ENCODE measurements at regions not wholly inside any gene's neighbourhood (a gene's known extent, or its start where the extent isn't known, plus 50 kb on each side); places are given as distances from the start of the nearest gene placed in this dataset.

DNA sequence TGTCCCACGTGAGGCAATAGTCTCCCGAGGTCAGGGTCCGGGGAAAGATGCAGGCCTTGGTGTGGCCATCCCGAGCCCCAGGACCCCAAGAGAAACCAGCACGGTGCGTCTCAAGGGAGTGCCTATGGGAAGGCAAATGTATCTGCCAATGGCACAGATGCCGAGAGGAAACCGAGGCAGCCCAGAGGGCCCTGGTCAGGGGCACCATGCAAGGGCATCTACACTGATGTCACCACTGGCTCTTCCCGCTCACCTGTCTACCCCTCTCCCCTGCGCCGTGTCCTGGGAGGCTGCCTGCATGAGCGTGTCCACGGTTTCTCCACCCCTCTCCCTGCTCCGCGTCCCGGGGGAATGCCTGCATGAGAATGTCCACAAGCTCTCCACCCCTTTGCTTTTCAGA, 1318.8 kb downstream of the TBC1D22A start:
- Histone ChIP-seq H3K4me3 (ENCODE audit: low read length) (no peak overlapping the region), H3K27ac (ENCODE audit: low read depth, low read length) (no peak overlapping the region)

DNA sequence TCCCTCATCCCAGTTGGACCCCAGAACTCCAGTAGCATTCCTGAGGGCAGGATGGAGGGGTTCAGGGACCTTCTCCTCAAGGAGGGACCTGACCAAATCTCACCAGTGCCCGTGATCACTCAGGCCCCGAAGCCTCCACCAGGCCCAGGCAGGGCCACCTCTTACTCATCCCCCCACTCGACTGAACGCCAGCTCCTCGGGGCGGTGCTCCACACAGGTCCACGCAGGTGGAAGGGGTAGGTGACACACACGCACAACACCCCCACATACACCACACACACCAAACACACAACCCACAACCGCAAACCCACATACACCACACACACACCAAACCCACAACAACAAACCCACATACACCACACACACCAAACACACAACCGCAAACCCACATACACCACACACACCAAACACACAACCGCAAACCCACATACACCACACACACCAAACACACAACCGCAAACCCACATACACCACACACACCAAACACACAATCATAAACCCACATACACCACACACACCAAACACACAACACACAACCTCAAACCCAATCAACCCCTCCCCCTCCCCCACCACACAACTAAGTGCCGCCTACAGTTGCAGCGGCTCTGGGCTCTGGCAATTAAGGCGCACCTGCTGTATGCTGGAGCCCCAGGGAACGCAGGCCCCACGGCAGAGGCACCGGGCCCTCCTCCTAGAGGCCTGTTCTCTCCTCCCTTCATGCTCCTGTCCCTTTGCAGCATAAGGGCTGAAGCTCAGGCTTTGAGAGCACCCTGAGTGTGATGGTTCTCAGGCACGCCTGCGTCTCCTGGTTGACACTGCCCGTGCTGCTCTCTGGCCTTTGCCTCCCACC, 1318.1 kb downstream of the TBC1D22A start:
- Histone ChIP-seq H3K9ac (ENCODE audit: low read length) (no peak overlapping the region), H3K4me3 (ENCODE audit: low read length) (no peak overlapping the region), H3K27ac (ENCODE audit: low read depth, low read length) (no peak overlapping the region), H3K36me3 (ENCODE audit: control insufficient read depth, insufficient read depth, low read length) (no peaks in the 10 kb centered on the region), H3K27me3 (ENCODE audit: control insufficient read depth, insufficient read depth, low read length) (no peaks in the 10 kb centered on the region), H3K4me1 (ENCODE audit: control insufficient read depth, insufficient read depth, low read length) (no peaks in the 10 kb centered on the region)

More for the DNA sequence above, 1318.8 kb downstream of the TBC1D22A start:
- Histone ChIP-seq H3K9ac (ENCODE audit: low read length) (no peak overlapping the region), H3K4me1 (ENCODE audit: control insufficient read depth, insufficient read depth, low read length) (no peaks in the 10 kb centered on the region), H3K36me3 (ENCODE audit: control insufficient read depth, insufficient read depth, low read length) (no peaks in the 10 kb centered on the region), H3K27me3 (ENCODE audit: control insufficient read depth, insufficient read depth, low read length) (no peaks in the 10 kb centered on the region)

DNA sequence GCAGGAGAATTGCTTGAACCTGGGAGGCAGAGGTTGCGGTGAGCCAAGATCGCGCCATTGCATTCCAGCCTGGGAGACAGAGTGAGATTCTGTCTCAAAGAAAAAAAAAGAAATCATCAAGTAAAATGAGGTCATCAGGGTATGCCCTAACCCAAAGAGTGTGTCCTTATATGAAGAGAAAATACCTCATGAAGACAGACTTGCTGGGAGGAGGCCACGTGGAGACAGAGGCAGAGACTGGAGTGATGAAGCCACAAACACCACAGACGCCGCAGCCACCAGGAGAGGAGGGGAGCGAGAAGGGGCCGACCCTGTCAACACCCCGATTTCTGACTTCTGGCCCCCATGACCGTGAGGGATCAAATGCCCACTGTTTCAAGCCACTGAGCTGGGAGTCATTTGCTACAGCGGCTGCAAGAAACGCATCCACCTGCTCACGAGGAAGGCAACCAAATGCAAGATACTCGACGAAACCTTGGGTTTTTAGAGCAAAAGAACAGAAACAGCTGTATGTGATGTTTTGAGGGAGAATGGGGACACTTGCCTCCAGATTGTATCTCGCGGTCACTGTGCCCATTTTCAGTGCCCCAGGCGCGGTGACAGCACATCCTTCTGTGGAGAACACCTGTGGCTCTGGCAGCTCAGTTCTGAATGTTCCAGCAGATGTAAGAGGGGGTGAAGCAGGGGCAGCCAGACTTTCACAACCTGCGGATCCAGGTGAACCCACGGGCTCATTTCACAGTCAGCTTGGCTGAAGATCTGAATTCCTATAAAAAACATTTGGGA, 1317.2 kb downstream of the TBC1D22A start:
- Histone ChIP-seq H3K4me3 (ENCODE audit: low read length) (no peak overlapping the region), H3K36me3 (ENCODE audit: control insufficient read depth, insufficient read depth, low read length) (no peaks in the 10 kb centered on the region), H3K4me1 (ENCODE audit: control insufficient read depth, insufficient read depth, low read length) (no peaks in the 10 kb centered on the region), H3K9ac (ENCODE audit: low read length) (no peak overlapping the region), H3K27me3 (ENCODE audit: control insufficient read depth, insufficient read depth, low read length) (no peaks in the 10 kb centered on the region), H3K27ac (ENCODE audit: low read depth, low read length) (no peak overlapping the region)

DNA sequence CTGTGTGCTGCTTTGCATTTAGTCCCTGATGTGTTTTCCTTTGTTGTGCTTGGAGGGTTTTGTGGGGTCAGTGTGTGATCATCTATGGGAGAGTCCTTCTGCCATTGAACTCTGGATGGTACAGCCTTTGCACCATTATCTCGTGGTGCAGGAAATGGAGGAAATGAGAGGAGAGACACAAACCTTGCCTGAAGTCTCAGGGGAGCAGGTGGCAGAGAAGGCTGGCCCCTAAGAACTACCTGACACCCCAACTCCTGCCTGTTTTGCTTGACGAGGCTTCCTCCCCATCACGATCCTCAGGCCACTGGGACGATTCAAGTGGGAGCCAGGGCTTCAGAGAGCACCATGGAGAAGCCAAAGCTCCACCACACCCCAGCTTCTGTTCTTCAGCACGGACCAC, 1316.4 kb downstream of the TBC1D22A start:
- H3K27me3 ChIP-seq (ENCODE audit: control insufficient read depth, insufficient read depth, low read length), result no peaks in the 10 kb centered on the region
- no peaks in the 10 kb centered on the region for H3K36me3 ChIP-seq (ENCODE audit: control insufficient read depth, insufficient read depth, low read length)
- no peak overlapping the region for H3K27ac ChIP-seq (ENCODE audit: low read depth, low read length)
- H3K4me3 ChIP-seq (ENCODE audit: low read length), result no peak overlapping the region
- no peaks in the 10 kb centered on the region for H3K4me1 ChIP-seq (ENCODE audit: control insufficient read depth, insufficient read depth, low read length)
- H3K9ac ChIP-seq (ENCODE audit: low read length), result no peak overlapping the region

DNA sequence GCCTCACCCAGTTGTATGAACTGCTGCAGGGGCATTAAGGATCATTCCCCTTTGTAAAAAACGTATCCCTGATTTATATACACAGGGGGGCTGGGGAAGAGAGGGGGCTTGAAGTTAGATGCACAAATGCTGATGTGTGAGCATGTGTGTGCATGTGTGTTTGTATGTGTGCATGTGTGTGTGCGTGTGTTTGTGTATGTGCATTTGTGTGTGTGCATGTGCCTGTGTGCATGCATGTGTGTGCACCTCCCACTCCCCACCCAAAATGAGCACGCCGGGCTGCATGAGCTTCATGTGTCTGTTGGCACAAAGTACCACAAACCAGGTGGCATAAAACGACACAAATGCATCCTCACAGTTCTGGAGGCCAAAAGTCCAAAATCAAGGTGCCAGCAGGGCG, 1315.2 kb downstream of the TBC1D22A start:
- H3K9ac ChIP-seq (ENCODE audit: low read length), result no peak overlapping the region
- no peaks in the 10 kb centered on the region for H3K36me3 ChIP-seq (ENCODE audit: control insufficient read depth, insufficient read depth, low read length)
- H3K27ac ChIP-seq (ENCODE audit: low read depth, low read length), result no peak overlapping the region
- no peaks in the 10 kb centered on the region for H3K27me3 ChIP-seq (ENCODE audit: control insufficient read depth, insufficient read depth, low read length)
- H3K4me3 ChIP-seq (ENCODE audit: low read length), result no peak overlapping the region
- no peaks in the 10 kb centered on the region for H3K4me1 ChIP-seq (ENCODE audit: control insufficient read depth, insufficient read depth, low read length)

DNA sequence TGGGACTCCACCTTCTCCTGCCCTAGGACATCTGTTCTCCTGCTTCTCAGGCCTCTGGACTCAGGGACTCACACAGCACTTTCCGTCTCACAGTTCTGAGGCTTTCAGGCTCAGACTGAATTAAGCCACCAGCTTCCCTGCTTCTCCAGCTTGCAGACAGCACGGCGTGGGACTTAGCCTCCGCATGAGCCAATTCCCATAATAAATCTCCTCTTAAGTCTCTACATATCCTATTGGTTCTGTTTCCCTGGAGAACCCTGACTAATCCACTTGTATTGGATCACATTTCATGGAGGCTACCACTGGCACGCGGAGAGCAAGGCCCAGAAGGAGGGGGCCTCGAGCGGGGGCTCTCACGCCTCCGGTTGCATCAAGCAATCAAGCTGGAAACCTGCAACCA, 1313.6 kb downstream of the TBC1D22A start:
- Histone ChIP-seq H3K4me3 (ENCODE audit: low read length) (no peak overlapping the region), H3K9ac (ENCODE audit: low read length) (no peak overlapping the region), H3K27me3 (ENCODE audit: control insufficient read depth, insufficient read depth, low read length) (no peaks in the 10 kb centered on the region), H3K4me1 (ENCODE audit: control insufficient read depth, insufficient read depth, low read length) (no peaks in the 10 kb centered on the region), H3K27ac (ENCODE audit: low read depth, low read length) (no peak overlapping the region), H3K36me3 (ENCODE audit: control insufficient read depth, insufficient read depth, low read length) (no peaks in the 10 kb centered on the region)

DNA sequence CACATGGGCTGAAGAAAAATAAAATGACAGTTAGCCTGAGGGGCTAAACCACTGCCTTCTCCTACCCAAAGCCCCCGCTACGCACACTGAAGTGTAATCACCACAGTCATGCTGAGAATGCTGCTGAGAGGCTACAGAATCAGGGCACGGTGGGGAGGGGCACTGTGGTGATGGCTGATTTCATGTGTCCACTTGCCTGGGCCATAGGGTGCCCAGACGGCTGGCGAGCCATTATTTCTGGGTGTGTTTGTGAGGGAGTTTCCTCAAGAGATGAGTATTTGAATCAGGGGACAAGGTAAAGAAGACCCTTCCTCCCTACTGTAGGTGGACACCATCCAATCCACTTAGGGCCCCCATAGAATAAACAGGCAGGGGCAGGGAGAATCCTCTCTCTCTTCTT, 1313.2 kb downstream of the TBC1D22A start:
- Histone ChIP-seq H3K4me3 (ENCODE audit: low read length) (no peak overlapping the region), H3K27me3 (ENCODE audit: control insufficient read depth, insufficient read depth, low read length) (no peaks in the 10 kb centered on the region), H3K4me1 (ENCODE audit: control insufficient read depth, insufficient read depth, low read length) (no peaks in the 10 kb centered on the region), H3K27ac (ENCODE audit: low read depth, low read length) (no peak overlapping the region), H3K36me3 (ENCODE audit: control insufficient read depth, insufficient read depth, low read length) (no peaks in the 10 kb centered on the region), H3K9ac (ENCODE audit: low read length) (no peak overlapping the region)

DNA sequence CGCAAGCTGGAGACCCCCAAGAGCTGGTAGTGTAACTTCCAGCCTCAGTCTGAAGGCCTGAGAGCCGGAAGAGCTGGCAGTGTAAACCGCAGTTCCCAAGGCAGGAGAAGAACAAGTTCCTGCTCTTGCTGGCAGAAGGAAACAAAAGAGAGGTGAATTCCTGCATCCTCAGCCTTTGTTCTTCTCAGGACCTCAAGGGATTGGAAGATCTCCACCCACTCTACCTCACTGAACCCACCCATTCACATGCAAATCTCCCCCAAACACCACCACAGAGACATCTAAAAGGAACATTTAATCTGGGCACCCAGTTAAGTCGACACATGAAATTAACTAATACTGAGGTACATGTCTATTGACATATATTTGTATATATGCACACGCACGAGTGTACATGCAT, 1310.3 kb downstream of the TBC1D22A start:
- H3K27ac ChIP-seq (ENCODE audit: low read depth, low read length), result no peak overlapping the region
- no peaks in the 10 kb centered on the region for H3K4me1 ChIP-seq (ENCODE audit: control insufficient read depth, insufficient read depth, low read length)
- H3K27me3 ChIP-seq (ENCODE audit: control insufficient read depth, insufficient read depth, low read length), result no peaks in the 10 kb centered on the region
- H3K9ac ChIP-seq (ENCODE audit: low read length), result no peak overlapping the region
- H3K36me3 ChIP-seq (ENCODE audit: control insufficient read depth, insufficient read depth, low read length), result no peaks in the 10 kb centered on the region
- H3K4me3 ChIP-seq (ENCODE audit: low read length), result no peak overlapping the region

DNA sequence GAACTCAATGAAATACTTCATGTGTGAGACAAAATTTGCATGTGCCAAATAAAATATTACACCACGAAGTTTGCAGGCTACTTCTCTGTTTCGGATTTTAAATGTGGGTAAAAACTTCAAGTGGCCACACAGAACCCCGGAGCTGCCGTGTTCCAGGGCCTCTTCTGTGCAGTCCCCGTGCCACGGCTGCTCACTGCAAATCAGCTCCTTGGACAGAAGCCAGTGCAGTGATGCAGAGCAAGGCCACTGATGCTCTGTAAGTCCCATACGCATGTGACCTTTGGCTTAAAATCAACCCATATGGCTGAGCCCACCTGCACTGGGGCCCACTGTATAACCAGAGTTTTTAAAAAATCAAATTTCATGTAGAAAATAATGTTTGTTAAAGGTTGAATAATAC, 1309.4 kb downstream of the TBC1D22A start:
- no peaks in the 10 kb centered on the region for H3K36me3 ChIP-seq (ENCODE audit: control insufficient read depth, insufficient read depth, low read length)
- no peak overlapping the region for H3K27ac ChIP-seq (ENCODE audit: low read depth, low read length)
- H3K9ac ChIP-seq (ENCODE audit: low read length), result no peak overlapping the region
- H3K27me3 ChIP-seq (ENCODE audit: control insufficient read depth, insufficient read depth, low read length), result no peaks in the 10 kb centered on the region
- H3K4me3 ChIP-seq (ENCODE audit: low read length), result no peak overlapping the region
- no peaks in the 10 kb centered on the region for H3K4me1 ChIP-seq (ENCODE audit: control insufficient read depth, insufficient read depth, low read length)

DNA sequence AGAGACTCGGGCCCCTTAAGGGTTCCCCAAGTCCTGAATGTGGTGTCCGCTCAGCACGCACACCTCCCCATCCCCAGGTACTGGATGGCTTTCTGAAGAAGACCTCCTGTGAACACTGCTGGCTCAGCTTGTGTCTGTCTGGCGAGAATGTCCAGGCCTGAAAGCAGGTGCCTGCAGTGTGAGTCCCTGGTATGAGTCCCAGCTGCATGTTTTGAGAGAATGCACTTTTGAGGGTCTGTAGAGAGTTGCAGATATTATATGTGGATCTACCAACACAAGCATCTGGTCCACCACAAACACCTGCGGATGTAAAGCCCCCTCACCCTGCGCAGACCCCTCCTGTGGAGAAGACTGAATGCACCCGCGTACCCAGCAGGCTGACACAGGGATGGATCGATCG, 1308.9 kb downstream of the TBC1D22A start:
- H3K27ac ChIP-seq (ENCODE audit: low read depth, low read length), result no peak overlapping the region
- no peaks in the 10 kb centered on the region for H3K27me3 ChIP-seq (ENCODE audit: control insufficient read depth, insufficient read depth, low read length)
- no peaks in the 10 kb centered on the region for H3K36me3 ChIP-seq (ENCODE audit: control insufficient read depth, insufficient read depth, low read length)
- no peaks in the 10 kb centered on the region for H3K4me1 ChIP-seq (ENCODE audit: control insufficient read depth, insufficient read depth, low read length)
- H3K9ac ChIP-seq (ENCODE audit: low read length), result no peak overlapping the region
- no peak overlapping the region for H3K4me3 ChIP-seq (ENCODE audit: low read length)

DNA sequence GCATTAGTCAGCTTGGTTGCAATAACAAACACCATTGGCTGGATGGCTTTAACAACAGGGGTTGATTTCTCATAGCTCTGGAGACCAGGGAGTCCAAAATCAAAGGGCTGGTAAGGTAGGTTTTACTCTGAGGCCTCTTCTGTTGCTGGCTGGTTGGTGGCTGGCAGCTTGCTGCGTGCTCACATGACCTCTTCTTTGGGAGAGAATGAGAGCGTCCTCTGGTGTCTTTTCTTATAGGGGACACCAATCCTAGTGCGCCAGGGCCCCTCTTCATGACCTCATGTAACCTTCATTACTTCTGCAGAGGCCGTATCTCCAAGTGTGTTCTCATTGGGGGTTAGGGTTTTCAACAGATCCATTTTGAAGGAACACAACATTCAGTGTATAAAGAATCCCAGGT, 1308.3 kb downstream of the TBC1D22A start:
- Histone ChIP-seq H3K4me1 (ENCODE audit: control insufficient read depth, insufficient read depth, low read length) (no peaks in the 10 kb centered on the region), H3K4me3 (ENCODE audit: low read length) (no peak overlapping the region), H3K27ac (ENCODE audit: low read depth, low read length) (no peak overlapping the region), H3K36me3 (ENCODE audit: control insufficient read depth, insufficient read depth, low read length) (no peaks in the 10 kb centered on the region), H3K27me3 (ENCODE audit: control insufficient read depth, insufficient read depth, low read length) (no peaks in the 10 kb centered on the region), H3K9ac (ENCODE audit: low read length) (no peak overlapping the region)

DNA sequence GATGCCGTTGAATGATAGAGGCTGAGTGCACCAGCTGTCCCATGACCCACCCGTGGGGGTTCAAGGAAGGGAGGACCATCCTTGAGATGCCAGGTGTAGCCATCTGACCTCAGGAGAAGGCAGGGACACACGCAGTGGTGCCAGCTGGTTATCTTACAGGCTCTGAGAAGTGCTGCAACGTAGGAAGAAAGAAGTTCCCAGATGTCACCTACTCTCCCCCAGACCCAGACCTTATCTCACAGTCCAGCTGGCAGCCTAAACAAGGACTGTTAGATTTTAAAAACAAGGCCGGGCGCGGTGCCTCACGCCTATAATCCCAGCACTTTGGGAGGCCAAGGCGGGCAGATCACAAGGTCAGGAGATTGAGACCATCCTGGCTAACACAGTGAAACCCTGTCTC, 1307.6 kb downstream of the TBC1D22A start:
- Histone ChIP-seq H3K36me3 (ENCODE audit: control insufficient read depth, insufficient read depth, low read length) (no peaks in the 10 kb centered on the region), H3K27ac (ENCODE audit: low read depth, low read length) (no peak overlapping the region), H3K9ac (ENCODE audit: low read length) (no peak overlapping the region), H3K4me1 (ENCODE audit: control insufficient read depth, insufficient read depth, low read length) (no peaks in the 10 kb centered on the region), H3K27me3 (ENCODE audit: control insufficient read depth, insufficient read depth, low read length) (no peaks in the 10 kb centered on the region), H3K4me3 (ENCODE audit: low read length) (no peak overlapping the region)

DNA sequence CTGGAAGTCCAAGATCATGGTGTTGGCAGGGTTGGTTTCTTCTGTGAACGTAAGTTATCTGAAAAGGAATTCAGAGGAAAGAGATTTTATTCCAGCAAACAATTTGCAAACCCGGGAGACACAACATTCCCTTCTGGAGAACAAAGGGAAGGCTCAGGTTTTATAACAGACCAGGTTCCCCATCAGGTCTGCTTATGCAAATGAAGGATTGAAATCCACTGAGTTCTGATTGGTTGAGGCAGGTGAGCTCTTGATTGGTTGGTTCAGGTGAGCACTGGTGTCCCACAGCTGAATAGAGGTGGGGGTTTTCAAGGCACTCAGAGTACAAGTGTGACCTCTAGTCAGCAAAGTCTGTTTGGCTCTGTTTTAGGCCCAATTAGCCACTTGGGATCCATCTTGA, 1306.8 kb downstream of the TBC1D22A start:
- Histone ChIP-seq H3K4me1 (ENCODE audit: control insufficient read depth, insufficient read depth, low read length) (no peaks in the 10 kb centered on the region), H3K9ac (ENCODE audit: low read length) (no peak overlapping the region), H3K27ac (ENCODE audit: low read depth, low read length) (no peak overlapping the region), H3K27me3 (ENCODE audit: control insufficient read depth, insufficient read depth, low read length) (no peaks in the 10 kb centered on the region), H3K36me3 (ENCODE audit: control insufficient read depth, insufficient read depth, low read length) (no peaks in the 10 kb centered on the region), H3K4me3 (ENCODE audit: low read length) (no peak overlapping the region)
